K562 (cell line): ENCODE measurements at regions not wholly inside any gene's neighbourhood (a gene's known extent, or its start where the extent isn't known, plus 50 kb on each side); places are given as distances from the start of the nearest gene placed in this dataset.
A peak's percentile ranks its signal among the peaks of the same experiment; 100 is the strongest.

Experiments used
- ATAC-seq: fragments of 200-7000 bp; cut with Tn5 transposase; 3 replicates; pipeline ENCODE4 v1.9.1; 2020; ENCODE audit warnings: moderate library complexity
- BruUV-seq: library from RNA; stranded (reverse); fragments of 400-500 nt; replicated peaks from 2 replicates; lab custom pipeline; 2021; lab: Mats Ljungman, UMichigan
- CTCF ChIA-PET: fragments of 300-600 bp; formaldehyde crosslinking; extraction: SDS; loops from one replicate; lab custom pipeline; 2021; ENCODE audit warnings: low intra/inter-chr PET ratio; lab: Yijun Ruan, JAX
- POLR2A ChIA-PET: fragments of 300-600, 350-650 bp; sonication (Branson Sonifier 250); formaldehyde crosslinking; extraction: SDS; loops from one replicate; lab custom pipeline; 2021; ENCODE audit warnings: antibody characterized with exemption, inconsistent platforms; lab: Yijun Ruan, JAX
- DNase-seq, 4 experiments: peaks; one replicate each; pipeline versions ENCODE4 v3.0.0 to v3.0.0-alpha.2; 2011 to 2018; ENCODE audit warnings: low spot score in 3 of 4, mixed read lengths in 3 of 4; ENCODE audit errors: extremely low read depth in 1 of 4
- FAIRE-seq: peaks from 2 replicates; lab custom pipeline; 2011; peaks lifted over from hg19 to GRCh38; lab: Jason Lieb, UNC
- H2AFZ ChIP-seq: 2 replicates; pipeline ENCODE4 v1.6.0; 2011; ENCODE audit warnings: low read depth, low read length, control low read depth, inconsistent platforms
- H3K27ac ChIP-seq: fragments of 200-600 bp; 3 replicates; pipeline ENCODE4 v1.8.0; 2011; ENCODE audit warnings: low read depth, mild to moderate bottlenecking, control low read depth, inconsistent platforms, low read length, moderate library complexity, mixed read lengths; ENCODE audit errors: extremely low read depth
- H3K27me3 ChIP-seq, 2 experiments: fragments of 300-600 bp in 1 of 2; 2 replicates in 1 of 2; 3 replicates in 1 of 2; pipeline versions ENCODE4 v1.6.0 to v1.8.0; 2011; ENCODE audit warnings: inconsistent platforms in 2 of 2, low read length in 2 of 2, mild to moderate bottlenecking in 1 of 2, mixed read lengths in 1 of 2, moderate library complexity in 1 of 2; ENCODE audit not compliant: control insufficient read depth in 2 of 2, insufficient read depth in 2 of 2
- H3K36me3 ChIP-seq: fragments of 300-600 bp; 3 replicates; pipeline ENCODE4 v1.8.0; 2011; ENCODE audit warnings: mild to moderate bottlenecking, low read length, inconsistent platforms; ENCODE audit not compliant: control insufficient read depth, insufficient read depth
- H3K4me1 ChIP-seq, 2 experiments: fragments of 200-600 bp in 1 of 2; replicated peaks in 1 of 2; 2 replicates in 1 of 2; 3 replicates in 1 of 2; pipeline versions ENCODE4 v1.5.1 to v1.8.0; 2011; ENCODE audit warnings: inconsistent platforms in 2 of 2, low read length in 2 of 2, mild to moderate bottlenecking in 1 of 2, mixed read lengths in 1 of 2, moderate library complexity in 1 of 2; ENCODE audit not compliant: control insufficient read depth in 2 of 2, insufficient read depth in 2 of 2
- H3K4me2 ChIP-seq: 2 replicates; pipeline ENCODE4 v1.6.1; 2011; ENCODE audit warnings: low read length, control low read depth, inconsistent platforms, mixed read lengths; ENCODE audit not compliant: insufficient read depth
- H3K4me3 ChIP-seq: fragments of 200-600 bp; sonication (generic), shearing (Covaris generic); 2 replicates; pipeline ENCODE4 v1.5.1; 2016; ENCODE audit warnings: control low read depth, inconsistent platforms
- H3K79me2 ChIP-seq: fragments of 200-600 bp; 3 replicates; pipeline ENCODE4 v1.8.0; 2011; ENCODE audit warnings: low read length, inconsistent platforms; ENCODE audit not compliant: control insufficient read depth, insufficient read depth
- H3K9ac ChIP-seq, 2 experiments: 2 replicates each; pipeline versions ENCODE4 v1.6.0 to v1.6.1; 2011; ENCODE audit warnings: low read depth in 2 of 2, low read length in 2 of 2, control low read depth in 1 of 2, inconsistent platforms in 1 of 2, mild to moderate bottlenecking in 1 of 2, mixed read lengths in 1 of 2; ENCODE audit not compliant: insufficient read depth in 1 of 2
- H3K9me1 ChIP-seq: one replicate; pipeline ENCODE4 v1.6.0; 2011; ENCODE audit warnings: inconsistent platforms, mild to moderate bottlenecking, low read length, moderate library complexity; ENCODE audit not compliant: control insufficient read depth, insufficient read depth
- H3K9me3 ChIP-seq: replicated peaks from 2 replicates; pipeline ENCODE4 v1.5.1; 2011; ENCODE audit warnings: low read depth, low read length, inconsistent platforms; ENCODE audit not compliant: control insufficient read depth, insufficient read depth
- H4K20me1 ChIP-seq: replicated peaks from 2 replicates; pipeline ENCODE4 v1.6.1; 2011; ENCODE audit warnings: low read length, inconsistent platforms, mixed read lengths; ENCODE audit not compliant: control insufficient read depth, insufficient read depth
- DPF2 ChIP-seq: fragments of 450-650 bp; IDR thresholded peaks from 2 replicates; pipeline ENCODE4 v1.6.1; 2016
- FOXK1 ChIP-seq: sonication (generic); formaldehyde crosslinking; IDR thresholded peaks from 2 replicates; pipeline ENCODE4 v1.8.0; 2022; ENCODE audit warnings: missing genetic modification reagents, mild to moderate bottlenecking, borderline replicate concordance
- GATAD2B ChIP-seq: fragments of 450-650 bp; IDR thresholded peaks from 2 replicates; pipeline ENCODE4 v1.6.1; 2017; ENCODE audit warnings: mild to moderate bottlenecking, borderline replicate concordance
- HMGN3 ChIP-seq: IDR thresholded peaks from 2 replicates; pipeline ENCODE4 v1.6.1; 2011; ENCODE audit warnings: borderline replicate concordance, low read depth, mild to moderate bottlenecking, mixed read lengths, low read length; ENCODE audit not compliant: insufficient read length; ENCODE audit errors: extremely low read depth
- LEF1 ChIP-seq: fragments of 450-650 bp; IDR thresholded peaks from 2 replicates; pipeline ENCODE4 v1.6.1; 2016; ENCODE audit warnings: mild to moderate bottlenecking
- NFE2 ChIP-seq: IDR thresholded peaks from 2 replicates; pipeline ENCODE4 v1.6.1; 2014; ENCODE audit warnings: antibody characterized with exemption, low read depth
- NR2F6 ChIP-seq: fragments of 450-650 bp; formaldehyde crosslinking; IDR thresholded peaks from 2 replicates; pipeline ENCODE4 v1.4.0; 2020; ENCODE audit warnings: mild to moderate bottlenecking
- OTX1 ChIP-seq: fragments of 450-650 bp; formaldehyde crosslinking; IDR thresholded peaks from 2 replicates; pipeline ENCODE4 v1.4.0; 2022; ENCODE audit warnings: mild to moderate bottlenecking
- PHF8 ChIP-seq: fragments of 200-600 bp; sonication (generic); IDR thresholded peaks from 2 replicates; pipeline ENCODE4 v1.6.1; 2012; ENCODE audit warnings: mixed run types, mild to moderate bottlenecking, inconsistent platforms, low read length, moderate library complexity, borderline replicate concordance
- PTTG1 ChIP-seq: fragments of 450-650 bp; IDR thresholded peaks from 2 replicates; pipeline ENCODE4 v1.6.1; 2016; ENCODE audit warnings: low read depth, mild to moderate bottlenecking, missing genetic modification characterization, missing compliant biosample characterization
- RAD51 ChIP-seq: fragments of 450-650 bp; IDR thresholded peaks from 2 replicates; pipeline ENCODE4 v1.7.1; 2016; ENCODE audit warnings: low read depth, mild to moderate bottlenecking, borderline replicate concordance
- SAFB2 ChIP-seq: fragments of 200-400 bp; formaldehyde crosslinking; IDR thresholded peaks from 2 replicates; pipeline ENCODE4 v1.6.1; 2018; ENCODE audit warnings: borderline replicate concordance, low read length, low read depth, moderate library complexity; ENCODE audit not compliant: severe bottlenecking
- SPI1 ChIP-seq: IDR thresholded peaks from 2 replicates; pipeline ENCODE4 v1.6.1; 2011; ENCODE audit warnings: low read depth, low read length, control low read depth, borderline replicate concordance
- TAL1 ChIP-seq: fragments of 450-650 bp; IDR thresholded peaks from 2 replicates; pipeline ENCODE4 v1.6.1; 2016; ENCODE audit warnings: mild to moderate bottlenecking
- TOE1 ChIP-seq, 2 experiments: fragments of 450-650 bp in 1 of 2; sonication (generic) in 1 of 2; formaldehyde crosslinking in 1 of 2; IDR thresholded peaks; 2 replicates each; pipeline versions ENCODE4 v1.7.1 to v1.8.0; 2016 to 2022; ENCODE audit warnings: borderline replicate concordance in 2 of 2, mild to moderate bottlenecking in 2 of 2, antibody characterized with exemption in 1 of 2, inconsistent platforms in 1 of 2, low read depth in 1 of 2, missing genetic modification reagents in 1 of 2, moderate library complexity in 1 of 2
- ZBTB9 ChIP-seq: fragments of 450-650 bp; formaldehyde crosslinking; IDR thresholded peaks from 2 replicates; pipeline ENCODE4 v1.4.0; 2020; ENCODE audit warnings: mild to moderate bottlenecking, moderate library complexity
- whole genome bisulfite sequencing: fragments of 100-300 bp; shearing (Covaris generic); methylation state at CpG from one replicate; pipeline ENCODE4 v1.1.6; 2016; ENCODE audit warnings: low coverage, mixed read lengths; ENCODE audit not compliant: insufficient coverage; ENCODE audit errors: missing lambda C conversion rate; 5-methylcytosine and 5-hydroxymethylcytosine counted together
- in situ Hi-C: fragments of 300-500 bp; cut with MboI; formaldehyde crosslinking; loops from 4 replicates; pipeline ENCODE4 v1.15.0; 2018; ENCODE audit warnings: inconsistent platforms, mixed read lengths
- intact Hi-C: fragments of 100-400 bp; cut with micrococcal nuclease; formaldehyde crosslinking; loops from 2 replicates; pipeline ENCODE4 v1.14.2; 2022
- TF ChIP-seq, protein P1 (sequence below): fragments of 200-800 bp; sonication (Bioruptor generic); IDR thresholded peaks from 2 replicates; pipeline ENCODE4 v1.6.1; 2017; ENCODE audit warnings: missing genetic modification characterization, missing compliant biosample characterization
- TF ChIP-seq, protein P2 (sequence below): fragments of 250-450 bp; sonication (Bioruptor Pico); IDR thresholded peaks from 2 replicates; pipeline ENCODE4 v1.4.0; 2020; ENCODE audit warnings: mild to moderate bottlenecking, moderate library complexity

DNA sequence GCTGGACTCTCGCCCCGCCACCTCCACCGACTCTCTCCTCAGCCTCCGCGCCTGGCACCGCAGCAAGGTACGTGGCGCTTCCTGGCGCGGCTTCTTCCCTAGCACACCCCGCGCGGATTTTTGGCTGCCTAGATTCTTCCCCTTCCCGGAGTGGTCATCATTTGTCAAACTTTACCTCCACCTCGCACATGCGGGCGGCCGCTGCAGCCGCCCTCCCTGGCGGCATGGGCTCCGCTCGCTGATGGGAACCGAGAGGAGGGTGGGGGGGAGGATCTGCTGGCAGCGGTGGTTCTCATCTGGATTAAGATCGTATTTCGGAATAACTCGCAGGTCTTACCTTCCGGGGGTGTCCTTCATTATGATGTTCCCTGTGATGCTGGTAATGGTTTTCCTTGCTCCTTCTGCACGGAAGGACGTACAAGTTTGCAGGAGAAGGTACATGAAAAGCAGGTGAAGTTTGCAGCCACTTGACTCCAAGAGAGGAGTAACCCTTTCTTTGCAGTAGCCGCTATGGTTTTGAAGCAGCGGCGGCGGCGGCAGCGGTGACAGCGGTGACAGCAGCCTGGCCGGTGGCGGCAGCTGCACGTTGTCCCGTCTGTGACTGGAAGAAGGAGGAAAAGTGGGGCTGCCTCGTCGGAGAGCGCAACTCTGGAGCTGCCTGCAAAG lies 2183.9 kb upstream of the TENM3 start:
- ChIA-PET POLR2A (no interaction called here), CTCF (no interaction called here)
- no peak overlapping the region for H3K9ac ChIP-seq
- in situ Hi-C loops (no loop called here), intact Hi-C loops (no loop called here)
- 2% methylated on average over 24 of the region's 44 CpGs for WGBS
- H3K4me2 ChIP-seq, result no peak overlapping the region
- peaks cover 0 to 14% of the 10 kb centered on the region in 2 experiments; a peak in 2 of 5 replicates for H3K4me1 ChIP-seq
- no peak for ATAC-seq
- H3K9me1 ChIP-seq, result no peaks in the 10 kb centered on the region
- H4K20me1 ChIP-seq, result no peaks in the 10 kb centered on the region
- no peaks in the 10 kb centered on the region for H3K27me3 ChIP-seq
- H3K4me3 ChIP-seq, result no peak overlapping the region
- BruUV-seq, result no TSS peak
- H3K9me3 ChIP-seq, result no peaks in the 10 kb centered on the region
- no peak for FAIRE-seq
- H2AFZ ChIP-seq, result no peak overlapping the region
- no peak overlapping the region for H3K27ac ChIP-seq
- DNase-seq, result peak in 1 of 4 experiments; percentile 1
- H3K79me2 ChIP-seq, result no peaks in the 10 kb centered on the region
- no peaks in the 10 kb centered on the region for H3K36me3 ChIP-seq
- TF ChIP-seq GATAD2B (no peak), HMGN3 (no peak), NFE2 (no peak), LEF1 (no peak), PHF8 (no peak), TAL1 (no peak), NR2F6 (CRISPR knock-in tag) (no peak), SAFB2 (no peak), TOE1 (IDR thresholded peaks at IDR 0.05; ENCODE audit: borderline replicate concordance) (no peak), TOE1 (CRISPR knock-in tag; IDR thresholded peaks at IDR 0.05; ENCODE audit: borderline replicate concordance, low read depth) (no peak), SPI1 (no peak), PTTG1 (no peak), DPF2 (no peak), FOXK1 (no peak), RAD51 (no peak), OTX1 (CRISPR knock-in tag) (no peak), ZBTB9 (no peak)
- TF ChIP-seq, protein P1, sequence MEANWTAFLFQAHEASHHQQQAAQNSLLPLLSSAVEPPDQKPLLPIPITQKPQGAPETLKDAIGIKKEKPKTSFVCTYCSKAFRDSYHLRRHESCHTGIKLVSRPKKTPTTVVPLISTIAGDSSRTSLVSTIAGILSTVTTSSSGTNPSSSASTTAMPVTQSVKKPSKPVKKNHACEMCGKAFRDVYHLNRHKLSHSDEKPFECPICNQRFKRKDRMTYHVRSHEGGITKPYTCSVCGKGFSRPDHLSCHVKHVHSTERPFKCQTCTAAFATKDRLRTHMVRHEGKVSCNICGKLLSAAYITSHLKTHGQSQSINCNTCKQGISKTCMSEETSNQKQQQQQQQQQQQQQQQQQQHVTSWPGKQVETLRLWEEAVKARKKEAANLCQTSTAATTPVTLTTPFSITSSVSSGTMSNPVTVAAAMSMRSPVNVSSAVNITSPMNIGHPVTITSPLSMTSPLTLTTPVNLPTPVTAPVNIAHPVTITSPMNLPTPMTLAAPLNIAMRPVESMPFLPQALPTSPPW (CRISPR knock-in tag), result no peak
- TF ChIP-seq, protein P2, sequence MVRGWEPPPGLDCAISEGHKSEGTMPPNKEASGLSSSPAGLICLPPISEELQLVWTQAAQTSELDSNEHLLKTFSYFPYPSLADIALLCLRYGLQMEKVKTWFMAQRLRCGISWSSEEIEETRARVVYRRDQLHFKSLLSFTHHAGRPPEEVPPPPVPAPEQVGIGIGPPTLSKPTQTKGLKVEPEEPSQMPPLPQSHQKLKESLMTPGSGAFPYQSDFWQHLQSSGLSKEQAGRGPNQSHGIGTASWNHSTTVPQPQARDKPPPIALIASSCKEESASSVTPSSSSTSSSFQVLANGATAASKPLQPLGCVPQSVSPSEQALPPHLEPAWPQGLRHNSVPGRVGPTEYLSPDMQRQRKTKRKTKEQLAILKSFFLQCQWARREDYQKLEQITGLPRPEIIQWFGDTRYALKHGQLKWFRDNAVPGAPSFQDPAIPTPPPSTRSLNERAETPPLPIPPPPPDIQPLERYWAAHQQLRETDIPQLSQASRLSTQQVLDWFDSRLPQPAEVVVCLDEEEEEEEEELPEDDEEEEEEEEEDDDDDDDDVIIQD (CRISPR knock-in tag), result no peak
